DOHH2 (cell line): ENCODE measurements at regions not wholly inside any gene's neighbourhood (a gene's known extent, or its start where the extent isn't known, plus 50 kb on each side); places are given as distances from the start of the nearest gene placed in this dataset.

Experiments
- H3F3A ChIP-seq: fragments of 200-600 bp; sonication (generic), shearing (Covaris generic); 2 replicates; pipeline ENCODE4 v1.6.0; 2016; ENCODE audit warnings: antibody characterized with exemption, mild to moderate bottlenecking; ENCODE audit not compliant: control insufficient read depth, insufficient read depth
- H3K27ac ChIP-seq: fragments of 200-600 bp; sonication (generic); 2 replicates; pipeline ENCODE4 v1.5.1; 2014; ENCODE audit warnings: low read depth, mild to moderate bottlenecking, low read length, moderate library complexity
- H3K27me3 ChIP-seq: fragments of 200-600 bp; sonication (generic); 2 replicates; pipeline ENCODE4 v1.6.1; 2014; ENCODE audit warnings: mild to moderate bottlenecking, low read length, mixed read lengths; ENCODE audit not compliant: control insufficient read depth
- H3K36me3 ChIP-seq: fragments of 200-600 bp; sonication (generic); 2 replicates; pipeline ENCODE4 v1.6.1; 2014; ENCODE audit warnings: mild to moderate bottlenecking, low read length, moderate library complexity, mixed read lengths; ENCODE audit not compliant: control insufficient read depth
- H3K4me1 ChIP-seq: fragments of 200-600 bp; sonication (generic); 2 replicates; pipeline ENCODE4 v1.6.1; 2014; ENCODE audit warnings: mild to moderate bottlenecking, low read length, mixed read lengths; ENCODE audit not compliant: control insufficient read depth
- H3K4me2 ChIP-seq: fragments of 200-600 bp; sonication (generic); 2 replicates; pipeline ENCODE4 v1.6.0; 2014; ENCODE audit warnings: mild to moderate bottlenecking, low read length, moderate library complexity
- H3K4me3 ChIP-seq: fragments of 200-600 bp; sonication (generic); 2 replicates; pipeline ENCODE4 v1.5.1; 2014; ENCODE audit warnings: mild to moderate bottlenecking, low read length, mixed read lengths
- H3K79me2 ChIP-seq: fragments of 200-600 bp; sonication (generic); 2 replicates; pipeline ENCODE4 v1.6.1; 2014; ENCODE audit warnings: mild to moderate bottlenecking, low read length, mixed read lengths; ENCODE audit not compliant: control insufficient read depth
- H3K9me2 ChIP-seq: fragments of 200-600 bp; sonication (generic); replicated peaks from 2 replicates; pipeline ENCODE4 v1.6.1; 2014; ENCODE audit warnings: mild to moderate bottlenecking, low read length, mixed read lengths; ENCODE audit not compliant: control insufficient read depth
- H3K9me3 ChIP-seq: fragments of 200-600 bp; sonication (generic); 2 replicates; pipeline ENCODE4 v1.6.1; 2014; ENCODE audit warnings: antibody characterized with exemption, low read length, mixed read lengths; ENCODE audit not compliant: control insufficient read depth, insufficient read depth
- H4K20me1 ChIP-seq: fragments of 200-600 bp; sonication (generic); 2 replicates; pipeline ENCODE4 v1.6.0; 2014; ENCODE audit warnings: low read depth, mild to moderate bottlenecking, antibody characterized with exemption, low read length, moderate library complexity; ENCODE audit not compliant: control insufficient read depth, insufficient read depth
- CTCF ChIP-seq: fragments of 200-600 bp; sonication (generic); IDR thresholded peaks from one replicate; pipeline ENCODE4 v1.5.1; 2014; ENCODE audit warnings: antibody characterized with exemption, mild to moderate bottlenecking, low read depth, low read length; ENCODE audit not compliant: poor library complexity, severe bottlenecking
- EZH2phosphoT487 ChIP-seq: fragments of 200-600 bp; sonication (generic); IDR thresholded peaks from 2 replicates; pipeline ENCODE4 v1.6.1; 2017; ENCODE audit warnings: borderline replicate concordance, mild to moderate bottlenecking, antibody characterized with exemption, low read length, moderate library complexity, mixed read lengths

GRCh38 chr3:107945417-107946094, 145.3 kb downstream of the CD47 start:
- Histone ChIP-seq H3K27ac (no peak overlapping the region), H3K79me2 (no peaks in the 10 kb centered on the region), H3K27me3 (peaks cover 8% of the 10 kb centered on the region), H3K9me3 (no peaks in the 10 kb centered on the region), H3K4me1 (no peaks in the 10 kb centered on the region), H3K9me2 (no peaks in the 10 kb centered on the region), H4K20me1 (no peaks in the 10 kb centered on the region), H3K36me3 (no peaks in the 10 kb centered on the region), H3F3A (no peaks in the 10 kb centered on the region), H3K4me2 (no peak overlapping the region), H3K4me3 (no peak overlapping the region)
- no peak for TF ChIP-seq CTCF
- no peak for TF ChIP-seq EZH2phosphoT487

GRCh38 chr3:107943786-107944523, 146.9 kb downstream of the CD47 start:
- H3K4me3 ChIP-seq, result no peak overlapping the region
- H3K4me1 ChIP-seq, result no peaks in the 10 kb centered on the region
- no peaks in the 10 kb centered on the region for H3K79me2 ChIP-seq
- H3F3A ChIP-seq, result no peaks in the 10 kb centered on the region
- H3K9me3 ChIP-seq, result no peaks in the 10 kb centered on the region
- peaks cover 8% of the 10 kb centered on the region for H3K27me3 ChIP-seq
- no peak overlapping the region for H3K27ac ChIP-seq
- H3K36me3 ChIP-seq, result no peaks in the 10 kb centered on the region
- no peaks in the 10 kb centered on the region for H3K9me2 ChIP-seq
- TF ChIP-seq CTCF (no peak), EZH2phosphoT487 (no peak)
- no peak overlapping the region for H3K4me2 ChIP-seq
- no peaks in the 10 kb centered on the region for H4K20me1 ChIP-seq

GRCh38 chr3:107942951-107943749, 147.7 kb downstream of the CD47 start:
- no peaks in the 10 kb centered on the region for H3K9me3 ChIP-seq
- H4K20me1 ChIP-seq, result no peaks in the 10 kb centered on the region
- no peaks in the 10 kb centered on the region for H3K4me1 ChIP-seq
- H3K4me3 ChIP-seq, result no peak overlapping the region
- H3K27ac ChIP-seq, result no peak overlapping the region
- H3K36me3 ChIP-seq, result no peaks in the 10 kb centered on the region
- peaks cover 8% of the 10 kb centered on the region for H3K27me3 ChIP-seq
- no peaks in the 10 kb centered on the region for H3K9me2 ChIP-seq
- no peak for TF ChIP-seq EZH2phosphoT487
- TF ChIP-seq CTCF, result no peak
- no peaks in the 10 kb centered on the region for H3K79me2 ChIP-seq
- no peaks in the 10 kb centered on the region for H3F3A ChIP-seq
- no peak overlapping the region for H3K4me2 ChIP-seq
